HG03432 (cell line): ENCODE measurements at regions not wholly inside any gene's neighbourhood (a gene's known extent, or its start where the extent isn't known, plus 50 kb on each side); places are given as distances from the start of the nearest gene placed in this dataset.
"Not testable (repeated sequence)": the region's sequence is repeated elsewhere in the genome, so short reads cannot be mapped to it uniquely, and the experiment has no call there.

ENCODE experiments used
- ATAC-seq: cut with Tn5 transposase; IDR thresholded peaks from one replicate; pipeline ENCODE4 v1.9.1; 2021; ENCODE audit warnings: mild to moderate bottlenecking, moderate library complexity; ENCODE audit not compliant: unreplicated experiment

GRCh38 chr16:5315914-5316313 is 218.3 kb upstream of the EEF2KMT start:
- ATAC-seq = no peak

GRCh38 chr16:5314377-5314776 is 216.8 kb upstream of the EEF2KMT start:
- ATAC-seq = no peak

- ATAC-seq = no peak
Observed at GRCh38 chr16:5309946-5310611, 212.5 kb upstream of the EEF2KMT start.

GRCh38 chr16:5305023-5305422 is 207.4 kb upstream of the EEF2KMT start:
- ATAC-seq = no peak

- no peak for ATAC-seq
Observed at GRCh38 chr16:5302372-5303114, 204.9 kb upstream of the EEF2KMT start.

GRCh38 chr16:5298202-5298601 is 200.6 kb upstream of the EEF2KMT start:
- no peak for ATAC-seq

GRCh38 chr16:5296176-5296575 is 198.6 kb upstream of the EEF2KMT start:
- no peak for ATAC-seq

GRCh38 chr16:5295304-5295703 is 197.7 kb upstream of the EEF2KMT start:
- ATAC-seq = not testable (repeated sequence)

- not testable (repeated sequence) for ATAC-seq
Observed at GRCh38 chr16:5282152-5282551, 184.6 kb upstream of the EEF2KMT start.

GRCh38 chr16:5257462-5257861 is 159.9 kb upstream of the EEF2KMT start:
- ATAC-seq = no peak

GRCh38 chr16:5252791-5253190 is 155.2 kb upstream of the EEF2KMT start:
- no peak for ATAC-seq

GRCh38 chr16:5247403-5247802 is 149.8 kb upstream of the EEF2KMT start:
- not testable (repeated sequence) for ATAC-seq

GRCh38 chr16:5240278-5240626 is 142.7 kb upstream of the EEF2KMT start:
- ATAC-seq = not testable (repeated sequence)

- not testable (repeated sequence) for ATAC-seq
Observed at GRCh38 chr16:5239472-5240277, 142.1 kb upstream of the EEF2KMT start.

GRCh38 chr16:5235119-5235518 is 137.5 kb upstream of the EEF2KMT start:
- no peak for ATAC-seq

- no peak for ATAC-seq
Observed at GRCh38 chr16:5234295-5235050, 136.9 kb upstream of the EEF2KMT start.

GRCh38 chr16:5231246-5231759 is 133.7 kb upstream of the EEF2KMT start:
- ATAC-seq = no peak

GRCh38 chr16:5228369-5228768 is 130.8 kb upstream of the EEF2KMT start:
- ATAC-seq = no peak

- ATAC-seq = no peak
Observed at GRCh38 chr16:5225931-5226655, 128.5 kb upstream of the EEF2KMT start.

GRCh38 chr16:5222761-5223160 is 125.2 kb upstream of the EEF2KMT start:
- no peak for ATAC-seq
